Endothelial cell of umbilical vein (primary cell): ENCODE measurements at regions not wholly inside any gene's neighbourhood (a gene's known extent, or its start where the extent isn't known, plus 50 kb on each side); places are given as distances from the start of the nearest gene placed in this dataset.

Experiments used
- EZH2 ChIP-seq: IDR thresholded peaks from 2 replicates; pipeline ENCODE4 v1.6.1; 2012; ENCODE audit warnings: borderline replicate concordance, low read depth, mild to moderate bottlenecking, moderate library complexity, low read length, inconsistent platforms; ENCODE audit not compliant: severe bottlenecking
- FOS ChIP-seq: IDR thresholded peaks from 2 replicates; pipeline ENCODE4 v1.6.1; 2011; ENCODE audit warnings: mild to moderate bottlenecking, low read length, moderate library complexity, borderline replicate concordance; ENCODE audit not compliant: insufficient read depth
- GATA2 ChIP-seq: IDR thresholded peaks from 2 replicates; pipeline ENCODE4 v1.7.0; 2011; ENCODE audit warnings: low read depth, mild to moderate bottlenecking, moderate library complexity, mixed read lengths, low read length; ENCODE audit not compliant: insufficient read length, insufficient read depth
- JUN ChIP-seq: IDR thresholded peaks from 2 replicates; pipeline ENCODE4 v1.6.1; 2011; ENCODE audit warnings: borderline replicate concordance, low read depth; ENCODE audit not compliant: insufficient read length, insufficient read depth
- MYC ChIP-seq: IDR thresholded peaks from one replicate; pipeline ENCODE4 v1.6.1; 2011; ENCODE audit warnings: mild to moderate bottlenecking, low read depth, low read length
- POLR2A ChIP-seq: IDR thresholded peaks from 2 replicates; pipeline ENCODE4 v1.6.1; 2012; ENCODE audit warnings: low read depth, mild to moderate bottlenecking, control low read depth, low read length
- POLR2AphosphoS5 ChIP-seq: IDR thresholded peaks from 2 replicates; pipeline ENCODE4 v1.6.1; 2012; ENCODE audit warnings: low read depth, mild to moderate bottlenecking, control low read depth, low read length, moderate library complexity; ENCODE audit not compliant: insufficient read depth
- TF ChIP-seq, protein P1 (sequence below): IDR thresholded peaks from 2 replicates; pipeline ENCODE4 v1.6.1; 2011; ENCODE audit not compliant: insufficient read depth, insufficient read length
- TF ChIP-seq, protein P2 (sequence below), 2 donors: IDR thresholded peaks; 1 replicate in 1 of 2; 2 replicates in 1 of 2; pipeline ENCODE4 v1.5.1; 2011; ENCODE audit warnings: low read length in 2 of 2, mild to moderate bottlenecking in 2 of 2, moderate library complexity in 2 of 2, control low read depth in 1 of 2, inconsistent platforms in 1 of 2, low read depth in 1 of 2; ENCODE audit not compliant: insufficient read depth in 1 of 2; ENCODE audit errors: extremely low read depth in 1 of 2

DNA sequence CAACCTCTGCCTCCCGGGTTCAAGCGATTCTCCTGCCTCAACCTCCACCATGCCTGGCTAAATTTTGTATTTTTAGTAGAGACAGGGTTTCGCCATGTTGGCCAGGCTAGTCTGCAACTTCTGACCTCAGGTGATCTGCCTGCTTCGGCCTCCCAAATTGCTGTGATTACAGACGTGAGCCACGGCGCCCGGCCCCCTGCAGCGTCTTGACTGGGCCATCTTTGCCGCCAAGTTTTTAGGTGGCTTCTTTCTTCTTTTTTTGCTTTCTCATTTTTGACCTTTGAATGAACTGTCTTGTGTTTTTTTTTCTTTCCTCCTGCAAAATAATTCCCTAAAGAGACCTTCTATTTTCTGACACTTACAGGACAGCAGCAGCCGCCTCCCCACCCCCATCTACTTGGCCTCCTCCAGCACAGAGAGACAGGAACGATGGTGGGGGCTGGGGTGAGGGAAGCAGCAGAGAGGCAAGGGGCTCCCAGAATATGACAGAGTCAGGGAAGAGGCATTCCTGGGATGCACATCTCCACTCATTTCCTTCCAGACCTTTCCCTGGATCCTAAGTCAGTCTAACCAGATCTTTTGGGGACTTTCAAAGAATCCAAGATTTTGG lies 92.6 kb upstream of the ALX4 start:
- TF ChIP-seq, protein P1, sequence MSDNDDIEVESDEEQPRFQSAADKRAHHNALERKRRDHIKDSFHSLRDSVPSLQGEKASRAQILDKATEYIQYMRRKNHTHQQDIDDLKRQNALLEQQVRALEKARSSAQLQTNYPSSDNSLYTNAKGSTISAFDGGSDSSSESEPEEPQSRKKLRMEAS: no peak
- TF ChIP-seq, protein P2, sequence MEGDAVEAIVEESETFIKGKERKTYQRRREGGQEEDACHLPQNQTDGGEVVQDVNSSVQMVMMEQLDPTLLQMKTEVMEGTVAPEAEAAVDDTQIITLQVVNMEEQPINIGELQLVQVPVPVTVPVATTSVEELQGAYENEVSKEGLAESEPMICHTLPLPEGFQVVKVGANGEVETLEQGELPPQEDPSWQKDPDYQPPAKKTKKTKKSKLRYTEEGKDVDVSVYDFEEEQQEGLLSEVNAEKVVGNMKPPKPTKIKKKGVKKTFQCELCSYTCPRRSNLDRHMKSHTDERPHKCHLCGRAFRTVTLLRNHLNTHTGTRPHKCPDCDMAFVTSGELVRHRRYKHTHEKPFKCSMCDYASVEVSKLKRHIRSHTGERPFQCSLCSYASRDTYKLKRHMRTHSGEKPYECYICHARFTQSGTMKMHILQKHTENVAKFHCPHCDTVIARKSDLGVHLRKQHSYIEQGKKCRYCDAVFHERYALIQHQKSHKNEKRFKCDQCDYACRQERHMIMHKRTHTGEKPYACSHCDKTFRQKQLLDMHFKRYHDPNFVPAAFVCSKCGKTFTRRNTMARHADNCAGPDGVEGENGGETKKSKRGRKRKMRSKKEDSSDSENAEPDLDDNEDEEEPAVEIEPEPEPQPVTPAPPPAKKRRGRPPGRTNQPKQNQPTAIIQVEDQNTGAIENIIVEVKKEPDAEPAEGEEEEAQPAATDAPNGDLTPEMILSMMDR (IDR thresholded peaks at IDR 0.05; ENCODE audit: extremely low read depth in 1 of 2, insufficient read depth in 1 of 2, low read depth in 1 of 2, low read length in 2 of 2): no peak
- TF ChIP-seq EZH2 (no peak), POLR2A (no peak), JUN (no peak), POLR2AphosphoS5 (no peak), FOS (no peak), GATA2 (no peak), MYC (no peak)
